GM23338 (cell line): ENCODE measurements at regions not wholly inside any gene's neighbourhood (a gene's known extent, or its start where the extent isn't known, plus 50 kb on each side); places are given as distances from the start of the nearest gene placed in this dataset.

Experiments
- ATAC-seq: fragments of 200-7000 bp; cut with Tn5 transposase; 3 replicates; pipeline ENCODE4 v1.9.1; 2020
- DNase-seq: peaks from one replicate; pipeline ENCODE4 v3.0.0-alpha.2; 2015; ENCODE audit warnings: low spot score
- H2AFZ ChIP-seq: fragments of 200-600 bp; sonication (generic); 2 replicates; pipeline ENCODE4 v1.8.0; 2016; ENCODE audit warnings: antibody characterized with exemption, mild to moderate bottlenecking, moderate library complexity
- H3F3A ChIP-seq: fragments of 200-600 bp; sonication (generic); replicated peaks from 2 replicates; pipeline ENCODE4 v1.8.0; 2017; ENCODE audit warnings: antibody characterized with exemption, mixed run types, low read depth
- H3K27ac ChIP-seq: fragments of 200-600 bp; sonication (generic); 2 replicates; pipeline ENCODE4 v1.6.1; 2016; ENCODE audit warnings: low read depth
- H3K27me3 ChIP-seq: fragments of 200-600 bp; sonication (generic); 2 replicates; pipeline ENCODE4 v1.8.0; 2016; ENCODE audit warnings: mild to moderate bottlenecking, mixed run types, moderate library complexity; ENCODE audit not compliant: insufficient read depth
- H3K36me3 ChIP-seq: fragments of 200-600 bp; sonication (generic); 2 replicates; pipeline ENCODE4 v1.8.0; 2016; ENCODE audit warnings: mild to moderate bottlenecking; ENCODE audit not compliant: insufficient read depth
- H3K4me1 ChIP-seq: fragments of 200-600 bp; sonication (generic); 2 replicates; pipeline ENCODE4 v1.8.0; 2016; ENCODE audit warnings: mild to moderate bottlenecking, moderate library complexity; ENCODE audit not compliant: insufficient read depth
- H3K4me2 ChIP-seq: fragments of 200-600 bp; sonication (generic); 2 replicates; pipeline ENCODE4 v1.7.1; 2017; ENCODE audit warnings: mixed run types
- H3K4me3 ChIP-seq: fragments of 200-600 bp; sonication (generic); 2 replicates; pipeline ENCODE4 v1.6.1; 2016; ENCODE audit warnings: mixed run types
- H3K79me2 ChIP-seq: fragments of 200-600 bp; sonication (generic); replicated peaks from 2 replicates; pipeline ENCODE4 v1.8.0; 2017; ENCODE audit warnings: mild to moderate bottlenecking; ENCODE audit not compliant: insufficient read depth
- H3K9me2 ChIP-seq: fragments of 200-600 bp; sonication (generic); 2 replicates; pipeline ENCODE4 v1.8.0; 2017; ENCODE audit not compliant: insufficient read depth
- H4K20me1 ChIP-seq: fragments of 200-600 bp; sonication (generic); replicated peaks from 2 replicates; pipeline ENCODE4 v1.8.0; 2017; ENCODE audit warnings: mild to moderate bottlenecking; ENCODE audit not compliant: insufficient read depth
- H3K27ac Mint-ChIP-seq: 2 replicates; pipeline ENCODE4 v1.8.0; 2020; ENCODE audit warnings: inconsistent platforms, mild to moderate bottlenecking, moderate library complexity, mixed read lengths
- H3K27me3 Mint-ChIP-seq: 3 replicates; pipeline ENCODE4 v1.8.0; 2022; ENCODE audit warnings: low read depth, mild to moderate bottlenecking, moderate library complexity, mixed read lengths, inconsistent platforms; ENCODE audit not compliant: insufficient read depth, poor library complexity
- H3K36me3 Mint-ChIP-seq: 3 replicates; pipeline ENCODE4 v1.8.0; 2021; ENCODE audit warnings: low read depth, mild to moderate bottlenecking, inconsistent platforms, moderate library complexity, mixed read lengths
- H3K4me1 Mint-ChIP-seq: 3 replicates; pipeline ENCODE4 v1.8.0; 2020; ENCODE audit warnings: mild to moderate bottlenecking, inconsistent platforms, mixed read lengths
- H3K4me3 Mint-ChIP-seq: 3 replicates; pipeline ENCODE4 v1.8.0; 2021; ENCODE audit warnings: moderate library complexity, mild to moderate bottlenecking, inconsistent platforms, mixed read lengths
- H3K9me3 Mint-ChIP-seq: 3 replicates; pipeline ENCODE4 v1.8.0; 2020; ENCODE audit warnings: moderate library complexity, mild to moderate bottlenecking, inconsistent platforms, mixed read lengths
- EZH2 ChIP-seq: fragments of 200-600 bp; sonication (generic); IDR thresholded peaks from one replicate; pipeline ENCODE4 v1.8.0; 2017; ENCODE audit warnings: antibody characterized with exemption, mild to moderate bottlenecking, low read depth; ENCODE audit not compliant: unreplicated experiment
- JUNB ChIP-seq: IDR thresholded peaks from one replicate; pipeline ENCODE4 v1.6.1; 2016; ENCODE audit warnings: antibody characterized with exemption; ENCODE audit not compliant: unreplicated experiment
- NANOG ChIP-seq: IDR thresholded peaks from 2 replicates; pipeline ENCODE4 v1.6.1; 2016; ENCODE audit warnings: antibody characterized with exemption, borderline replicate concordance
- STAT1 ChIP-seq: IDR thresholded peaks from one replicate; pipeline ENCODE4 v1.6.1; 2016; ENCODE audit warnings: antibody characterized with exemption; ENCODE audit not compliant: unreplicated experiment
- ZNF114 ChIP-seq: fragments of 250-450 bp; sonication (Bioruptor Pico); IDR thresholded peaks from 2 replicates; pipeline ENCODE4 v1.5.0; 2020; ENCODE audit warnings: mild to moderate bottlenecking, moderate library complexity
- ZNF331 ChIP-seq: fragments of 250-450 bp; sonication (Bioruptor Pico); IDR thresholded peaks from 2 replicates; pipeline ENCODE4 v1.5.0; 2020; ENCODE audit warnings: low read depth, mild to moderate bottlenecking, moderate library complexity
- ZNF462 ChIP-seq: fragments of 250-450 bp; sonication (Bioruptor Pico); IDR thresholded peaks from 2 replicates; pipeline ENCODE4 v1.5.0; 2020; ENCODE audit warnings: mild to moderate bottlenecking, moderate library complexity
- TF ChIP-seq, protein P1 (sequence below): IDR thresholded peaks from 2 replicates; pipeline ENCODE4 v1.6.1; 2016; ENCODE audit warnings: antibody characterized with exemption
- TF ChIP-seq, protein P2 (sequence below): IDR thresholded peaks from one replicate; pipeline ENCODE4 v1.6.1; 2018; ENCODE audit warnings: antibody characterized with exemption; ENCODE audit not compliant: unreplicated experiment

DNA sequence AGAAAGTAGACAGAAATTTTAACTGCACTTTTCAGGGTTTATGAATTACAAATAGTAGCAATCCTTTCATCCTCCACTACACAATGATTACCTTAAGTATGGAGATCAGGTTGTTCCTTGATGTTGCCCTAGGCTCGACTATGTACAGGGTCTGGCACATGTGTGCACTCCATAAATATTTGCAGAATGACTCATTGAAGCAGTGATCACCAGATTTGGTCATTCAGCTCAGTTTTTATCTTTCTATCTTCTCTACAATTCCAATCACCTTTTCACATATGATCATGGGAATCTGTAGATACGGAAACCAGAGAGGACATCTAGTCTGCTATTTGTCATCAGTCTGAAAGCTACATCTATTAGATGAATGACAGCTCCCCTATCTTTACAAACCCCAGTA, 171.7 kb upstream of the HCCS start:
- Histone ChIP-seq H3K4me1 (no peaks in the 10 kb centered on the region), H3K9me2 (no peaks in the 10 kb centered on the region), H4K20me1 (no peaks in the 10 kb centered on the region), H3K36me3 (no peaks in the 10 kb centered on the region), H3K27ac (no peak overlapping the region), H3F3A (no peaks in the 10 kb centered on the region), H3K79me2 (no peaks in the 10 kb centered on the region), H3K4me3 (no peak overlapping the region), H3K4me2 (no peak overlapping the region), H2AFZ (no peak overlapping the region), H3K27me3 (no peaks in the 10 kb centered on the region)
- ATAC-seq (no peak), DNase-seq (no peak)
- Mint-ChIP-seq H3K27me3 (no peaks in the 10 kb centered on the region), H3K27ac (no peak overlapping the region), H3K9me3 (peaks cover 3% of the 10 kb centered on the region; the same call in 1 of the 3 replicates), H3K36me3 (no peaks in the 10 kb centered on the region; the same call in 2 of the 3 replicates), H3K4me1 (no peaks in the 10 kb centered on the region), H3K4me3 (no peak overlapping the region)
- TF ChIP-seq, protein P1, sequence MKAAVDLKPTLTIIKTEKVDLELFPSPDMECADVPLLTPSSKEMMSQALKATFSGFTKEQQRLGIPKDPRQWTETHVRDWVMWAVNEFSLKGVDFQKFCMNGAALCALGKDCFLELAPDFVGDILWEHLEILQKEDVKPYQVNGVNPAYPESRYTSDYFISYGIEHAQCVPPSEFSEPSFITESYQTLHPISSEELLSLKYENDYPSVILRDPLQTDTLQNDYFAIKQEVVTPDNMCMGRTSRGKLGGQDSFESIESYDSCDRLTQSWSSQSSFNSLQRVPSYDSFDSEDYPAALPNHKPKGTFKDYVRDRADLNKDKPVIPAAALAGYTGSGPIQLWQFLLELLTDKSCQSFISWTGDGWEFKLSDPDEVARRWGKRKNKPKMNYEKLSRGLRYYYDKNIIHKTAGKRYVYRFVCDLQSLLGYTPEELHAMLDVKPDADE = no peak
- TF ChIP-seq STAT1 = no peak

DNA sequence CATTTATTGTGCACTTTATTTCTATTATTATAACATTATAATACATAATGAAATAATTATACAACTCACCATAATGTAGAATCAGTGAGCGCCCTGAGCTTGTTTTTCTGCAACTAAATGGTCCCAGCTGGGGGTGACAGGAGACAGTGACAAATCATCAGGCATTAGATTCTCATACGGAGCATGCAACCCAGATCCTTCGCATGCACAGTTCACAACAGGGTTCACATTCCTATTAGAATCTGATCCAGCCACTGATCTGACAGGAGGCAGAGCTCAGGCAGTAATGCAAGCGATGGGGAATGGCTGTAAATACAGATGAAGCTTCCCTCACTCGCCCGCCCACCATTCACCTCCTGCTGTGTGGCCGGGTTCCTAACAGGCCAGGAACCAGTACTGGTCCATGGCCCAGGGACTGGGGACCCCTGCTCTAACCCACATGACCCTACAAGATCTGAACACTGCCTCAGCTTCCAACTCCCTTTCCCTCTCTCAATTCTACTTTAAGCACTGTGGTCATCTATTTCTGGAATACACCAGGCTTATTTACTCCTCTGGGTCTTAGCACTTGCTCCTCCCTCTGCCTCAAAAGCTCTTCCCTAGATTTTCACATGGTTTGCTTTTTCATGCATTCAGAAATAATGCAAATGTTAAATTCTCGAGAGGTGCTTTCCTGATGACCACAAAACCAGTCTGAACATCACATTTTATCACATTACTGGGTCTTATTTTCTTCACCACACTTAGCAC, 166.8 kb upstream of the HCCS start:
- H3K4me3 ChIP-seq = no peak overlapping the region
- H3K27ac Mint-ChIP-seq = no peak overlapping the region
- H3K4me3 Mint-ChIP-seq = no peak overlapping the region
- no peak for ATAC-seq
- H3K9me2 ChIP-seq = no peaks in the 10 kb centered on the region
- H3K4me1 Mint-ChIP-seq = no peaks in the 10 kb centered on the region
- peaks cover 3% of the 10 kb centered on the region; the same call in 1 of the 3 replicates for H3K9me3 Mint-ChIP-seq
- no peaks in the 10 kb centered on the region for H3F3A ChIP-seq
- no peaks in the 10 kb centered on the region for H3K36me3 ChIP-seq
- no peaks in the 10 kb centered on the region for H3K79me2 ChIP-seq
- no peaks in the 10 kb centered on the region for H3K27me3 Mint-ChIP-seq
- no peaks in the 10 kb centered on the region for H4K20me1 ChIP-seq
- no peak overlapping the region for H3K27ac ChIP-seq
- no peak for DNase-seq
- H3K4me1 ChIP-seq = no peaks in the 10 kb centered on the region
- H3K4me2 ChIP-seq = no peak overlapping the region
- H3K36me3 Mint-ChIP-seq = no peaks in the 10 kb centered on the region; the same call in 2 of the 3 replicates
- no peak overlapping the region for H2AFZ ChIP-seq
- no peaks in the 10 kb centered on the region for H3K27me3 ChIP-seq
- TF ChIP-seq, protein P2, sequence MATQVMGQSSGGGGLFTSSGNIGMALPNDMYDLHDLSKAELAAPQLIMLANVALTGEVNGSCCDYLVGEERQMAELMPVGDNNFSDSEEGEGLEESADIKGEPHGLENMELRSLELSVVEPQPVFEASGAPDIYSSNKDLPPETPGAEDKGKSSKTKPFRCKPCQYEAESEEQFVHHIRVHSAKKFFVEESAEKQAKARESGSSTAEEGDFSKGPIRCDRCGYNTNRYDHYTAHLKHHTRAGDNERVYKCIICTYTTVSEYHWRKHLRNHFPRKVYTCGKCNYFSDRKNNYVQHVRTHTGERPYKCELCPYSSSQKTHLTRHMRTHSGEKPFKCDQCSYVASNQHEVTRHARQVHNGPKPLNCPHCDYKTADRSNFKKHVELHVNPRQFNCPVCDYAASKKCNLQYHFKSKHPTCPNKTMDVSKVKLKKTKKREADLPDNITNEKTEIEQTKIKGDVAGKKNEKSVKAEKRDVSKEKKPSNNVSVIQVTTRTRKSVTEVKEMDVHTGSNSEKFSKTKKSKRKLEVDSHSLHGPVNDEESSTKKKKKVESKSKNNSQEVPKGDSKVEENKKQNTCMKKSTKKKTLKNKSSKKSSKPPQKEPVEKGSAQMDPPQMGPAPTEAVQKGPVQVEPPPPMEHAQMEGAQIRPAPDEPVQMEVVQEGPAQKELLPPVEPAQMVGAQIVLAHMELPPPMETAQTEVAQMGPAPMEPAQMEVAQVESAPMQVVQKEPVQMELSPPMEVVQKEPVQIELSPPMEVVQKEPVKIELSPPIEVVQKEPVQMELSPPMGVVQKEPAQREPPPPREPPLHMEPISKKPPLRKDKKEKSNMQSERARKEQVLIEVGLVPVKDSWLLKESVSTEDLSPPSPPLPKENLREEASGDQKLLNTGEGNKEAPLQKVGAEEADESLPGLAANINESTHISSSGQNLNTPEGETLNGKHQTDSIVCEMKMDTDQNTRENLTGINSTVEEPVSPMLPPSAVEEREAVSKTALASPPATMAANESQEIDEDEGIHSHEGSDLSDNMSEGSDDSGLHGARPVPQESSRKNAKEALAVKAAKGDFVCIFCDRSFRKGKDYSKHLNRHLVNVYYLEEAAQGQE = no peak
- no peak for TF ChIP-seq JUNB
- TF ChIP-seq EZH2 = no peak
- no peak for TF ChIP-seq ZNF331 (CRISPR knock-in tag)
- TF ChIP-seq ZNF114 = no peak
- no peak for TF ChIP-seq NANOG
- no peak for TF ChIP-seq ZNF462
